Erythroblast (primary cell): ENCODE measurements at regions not wholly inside any gene's neighbourhood (a gene's known extent, or its start where the extent isn't known, plus 50 kb on each side); places are given as distances from the start of the nearest gene placed in this dataset.

ENCODE experiments used
- DNase-seq, 2 experiments: peaks; one replicate each; lab custom pipeline; 2025; lab: John Stamatoyannopoulos, UW
- GATA1 ChIP-seq: IDR thresholded peaks from 2 replicates; pipeline ENCODE4 v1.6.1; 2011; ENCODE audit warnings: low read depth, mild to moderate bottlenecking, control low read depth, low read length, moderate library complexity
- POLR2A ChIP-seq: IDR thresholded peaks from 2 replicates; pipeline ENCODE4 v1.6.1; 2011; ENCODE audit warnings: mild to moderate bottlenecking, low read length

- DNase-seq = no peak
- TF ChIP-seq POLR2A (no peak), GATA1 (no peak)
Observed at GRCh38 chr10:36504758-36505157, 620.6 kb upstream of the ANKRD30A start.

- TF ChIP-seq GATA1 (no peak), POLR2A (no peak)
- DNase-seq = no peak
Observed at GRCh38 chr10:36500266-36500665, 625.1 kb upstream of the ANKRD30A start.

- no peak for TF ChIP-seq POLR2A
- TF ChIP-seq GATA1 = no peak
- no peak for DNase-seq
Observed at GRCh38 chr10:36499693-36500092, 625.7 kb upstream of the ANKRD30A start.

DNA sequence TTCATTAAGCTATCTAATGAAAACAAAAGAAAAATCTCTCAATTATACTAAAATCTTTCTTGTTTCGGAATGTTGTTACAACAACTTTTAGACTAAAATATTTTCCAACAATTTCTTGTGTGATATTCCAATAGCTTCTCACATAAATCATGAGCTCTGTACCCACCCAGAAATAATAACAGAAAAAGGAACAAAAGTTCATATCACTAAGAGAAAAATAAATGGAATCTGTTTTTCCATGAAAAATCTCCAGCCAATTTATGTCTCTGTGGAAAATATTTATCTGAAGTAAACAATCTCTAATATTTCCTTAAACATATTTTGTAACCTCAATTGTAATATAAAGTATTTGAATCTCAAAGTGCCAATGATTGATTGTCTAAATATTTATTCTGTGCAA lies 628.6 kb upstream of the ANKRD30A start:
- no peak for TF ChIP-seq POLR2A
- TF ChIP-seq GATA1 = no peak
- no peak for DNase-seq

GRCh38 chr10:36494371-36494770 lies 631.0 kb upstream of the ANKRD30A start:
- TF ChIP-seq POLR2A = no peak
- no peak for TF ChIP-seq GATA1

GRCh38 chr10:36493516-36493880 lies 631.9 kb upstream of the ANKRD30A start:
- no peak for TF ChIP-seq POLR2A
- TF ChIP-seq GATA1 = no peak
- no peak for DNase-seq

More at GRCh38 chr10:36494371-36494770, 631.0 kb upstream of the ANKRD30A start:
- DNase-seq = no peak

DNA sequence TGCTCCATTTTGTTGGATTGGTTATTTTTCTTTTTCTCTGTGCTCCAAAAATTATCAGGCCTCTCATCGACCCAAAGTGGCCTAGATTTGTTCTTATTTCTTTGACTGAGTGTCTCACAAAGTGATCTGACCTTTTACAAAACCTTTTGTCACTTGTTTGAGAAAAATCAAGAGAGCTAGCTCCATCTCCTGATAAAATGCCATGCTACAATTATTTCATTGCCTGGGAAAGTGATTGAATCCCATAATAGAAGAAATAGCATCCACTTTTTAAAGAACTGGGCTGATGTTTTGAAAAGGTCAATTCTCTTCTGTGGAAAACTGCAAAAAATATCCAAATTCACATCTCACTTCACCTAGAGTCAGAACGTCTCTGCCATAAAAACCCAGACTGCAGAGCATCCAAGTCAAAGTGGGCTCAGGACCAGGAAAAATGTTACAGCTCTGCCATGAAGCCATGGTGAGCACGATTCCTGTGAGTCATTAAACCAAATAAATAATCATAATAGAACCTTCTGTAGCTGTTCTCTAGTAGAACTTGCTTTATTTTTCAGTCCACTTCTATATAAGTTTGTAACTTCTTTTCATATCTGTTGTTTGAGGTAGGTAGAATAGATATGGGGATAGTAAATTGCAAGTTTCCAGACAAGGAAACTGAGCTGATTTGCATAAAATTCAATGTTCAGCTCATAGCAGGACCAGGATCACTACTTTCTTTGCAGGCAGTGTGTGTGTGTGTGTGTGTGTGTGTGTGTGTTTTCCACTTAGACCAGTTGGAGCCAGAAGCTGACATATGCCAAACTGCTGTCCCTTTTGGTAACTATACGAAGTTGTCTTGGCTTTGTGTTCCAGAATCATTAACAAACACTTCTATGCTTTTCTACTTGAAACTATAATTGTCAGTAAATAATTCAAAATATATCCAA lies 632.5 kb upstream of the ANKRD30A start:
- no peak for DNase-seq
- no peak for TF ChIP-seq GATA1
- no peak for TF ChIP-seq POLR2A

DNA sequence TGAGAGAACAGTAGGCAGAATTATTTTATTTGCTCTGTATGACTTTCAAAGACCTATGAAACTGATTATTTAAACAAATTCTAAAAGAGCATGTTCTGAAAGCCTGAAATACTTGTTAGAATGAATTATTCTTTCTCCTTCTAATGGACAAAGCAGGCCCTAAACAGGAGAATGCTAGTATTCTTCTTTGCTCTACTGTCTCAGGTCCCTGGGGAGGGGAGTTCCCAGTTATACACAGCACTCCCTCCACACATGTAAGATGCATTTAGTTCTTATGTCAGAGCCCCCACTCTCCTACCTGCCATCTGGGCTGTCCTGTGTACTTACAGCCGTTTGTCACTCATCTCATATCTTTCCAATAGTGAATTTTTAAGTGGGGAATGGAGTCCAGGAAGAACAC lies 633.5 kb upstream of the ANKRD30A start:
- no peak for DNase-seq

GRCh38 chr10:36489611-36490228 lies 635.7 kb upstream of the ANKRD30A start:
- no peak for DNase-seq

More for the DNA sequence above, 633.5 kb upstream of the ANKRD30A start:
- TF ChIP-seq POLR2A (no peak), GATA1 (no peak)

GRCh38 chr10:36489181-36489580 lies 636.2 kb upstream of the ANKRD30A start:
- TF ChIP-seq GATA1 (no peak), POLR2A (no peak)
- DNase-seq = no peak

More at GRCh38 chr10:36489611-36490228, 635.7 kb upstream of the ANKRD30A start:
- TF ChIP-seq GATA1 = no peak
- TF ChIP-seq POLR2A = no peak

GRCh38 chr10:36488579-36488978 lies 636.8 kb upstream of the ANKRD30A start:
- TF ChIP-seq POLR2A (no peak), GATA1 (no peak)
- no peak for DNase-seq

DNA sequence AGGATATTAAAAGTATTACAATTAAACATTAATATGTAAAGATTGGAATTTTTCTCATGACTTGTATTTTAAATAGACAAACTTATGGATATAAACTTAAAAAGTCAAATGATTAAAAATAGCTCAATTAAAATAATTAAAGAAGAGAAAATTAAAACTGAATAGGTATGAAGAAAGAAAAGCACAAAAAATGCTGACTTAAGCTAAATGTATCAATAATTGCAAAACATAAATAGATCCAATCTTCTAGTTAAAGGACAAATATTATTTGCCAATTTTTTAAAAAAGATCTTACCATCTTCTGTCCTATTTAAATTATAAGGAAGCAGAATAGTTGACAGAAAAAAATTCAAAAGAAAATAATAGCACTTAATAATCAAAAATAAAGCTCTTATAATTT lies 646.3 kb upstream of the ANKRD30A start:
- DNase-seq = no peak
- no peak for TF ChIP-seq POLR2A
- TF ChIP-seq GATA1 = no peak

DNA sequence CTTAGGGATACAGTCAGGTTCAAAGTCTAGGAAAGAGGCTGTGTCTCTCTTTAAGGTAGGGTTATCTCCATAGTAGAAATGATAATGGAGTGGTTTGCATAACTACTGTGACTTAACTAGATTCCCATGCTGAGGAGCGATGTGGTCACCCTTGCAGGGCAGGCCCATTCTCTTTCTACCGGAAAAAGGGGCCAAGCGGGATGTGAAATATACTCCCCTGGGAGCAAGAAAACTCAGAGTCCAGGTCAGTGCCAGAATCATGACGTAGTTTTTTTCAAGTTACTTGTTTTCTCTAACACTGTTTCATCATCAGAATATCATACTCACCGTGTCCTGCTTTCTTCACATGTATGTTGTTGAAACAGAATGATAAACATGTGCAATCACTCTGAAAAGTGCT lies 649.0 kb upstream of the ANKRD30A start:
- TF ChIP-seq GATA1 (no peak), POLR2A (no peak)
- DNase-seq = no peak

DNA sequence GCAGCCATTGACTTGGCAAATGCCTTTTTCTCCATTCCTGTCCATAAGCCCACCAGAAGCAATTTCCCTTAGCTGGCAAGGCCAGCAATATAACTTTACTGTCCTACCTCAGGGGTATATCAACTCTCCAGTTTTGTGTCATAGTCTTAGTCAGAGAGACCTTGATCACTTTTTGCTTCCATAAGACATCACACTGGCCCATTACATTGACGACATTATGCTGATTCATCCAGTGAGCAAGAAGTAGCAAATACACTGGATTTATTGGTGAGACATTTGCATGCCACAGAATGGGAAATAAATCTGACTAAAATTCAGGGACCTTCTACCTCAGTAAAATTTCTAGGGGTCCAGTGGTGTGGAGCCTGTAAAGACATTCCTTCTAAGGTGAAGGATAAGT lies 649.7 kb upstream of the ANKRD30A start:
- DNase-seq = no peak
- TF ChIP-seq POLR2A = no peak
- no peak for TF ChIP-seq GATA1
